Mesenchymal stem cell (in vitro differentiated cells and primary cell): ENCODE measurements at regions not wholly inside any gene's neighbourhood (a gene's known extent, or its start where the extent isn't known, plus 50 kb on each side); places are given as distances from the start of the nearest gene placed in this dataset.

ENCODE experiments used
- DNase-seq: peaks from one replicate; pipeline ENCODE4 v3.0.0-alpha.2; 2013
- H2AFZ ChIP-seq: one replicate; pipeline ENCODE4 v1.6.1; 2013; ENCODE audit warnings: low read depth, mild to moderate bottlenecking, control low read depth, inconsistent platforms, low read length, moderate library complexity
- H2AK5ac ChIP-seq: 2 replicates; pipeline ENCODE4 v1.6.1; 2013; ENCODE audit warnings: low read length, moderate library complexity, mild to moderate bottlenecking, inconsistent platforms; ENCODE audit not compliant: severe bottlenecking
- H2BK120ac ChIP-seq: one replicate; pipeline ENCODE4 v1.6.1; 2013; ENCODE audit warnings: low read depth, mild to moderate bottlenecking, inconsistent platforms, low read length, moderate library complexity
- H2BK12ac ChIP-seq, 2 experiments: one replicate each; pipeline ENCODE4 v1.6.1; 2013; ENCODE audit warnings: inconsistent platforms in 2 of 2, low read length in 2 of 2, mild to moderate bottlenecking in 2 of 2, moderate library complexity in 2 of 2, control low read depth in 1 of 2
- H2BK15ac ChIP-seq: one replicate; pipeline ENCODE4 v1.6.1; 2013; ENCODE audit warnings: mild to moderate bottlenecking, low read depth, inconsistent platforms; ENCODE audit not compliant: poor library complexity, severe bottlenecking
- H2BK5ac ChIP-seq: 2 replicates; pipeline ENCODE4 v1.6.1; 2013; ENCODE audit warnings: low read depth, mild to moderate bottlenecking, low read length, control low read depth, inconsistent platforms; ENCODE audit not compliant: poor library complexity, severe bottlenecking
- H3K14ac ChIP-seq, 2 experiments: one replicate each; pipeline ENCODE4 v1.6.1; 2013; ENCODE audit warnings: inconsistent platforms in 2 of 2, low read length in 2 of 2, control low read depth in 1 of 2, mild to moderate bottlenecking in 1 of 2, moderate library complexity in 1 of 2
- H3K18ac ChIP-seq, 2 experiments: one replicate each; pipeline ENCODE4 v1.6.1; 2013; ENCODE audit warnings: inconsistent platforms in 2 of 2, low read length in 2 of 2, control low read depth in 1 of 2, low read depth in 1 of 2, mild to moderate bottlenecking in 1 of 2
- H3K23ac ChIP-seq, 2 experiments: one replicate each; pipeline ENCODE4 v1.6.1; 2013; ENCODE audit warnings: inconsistent platforms in 2 of 2, low read length in 2 of 2, mild to moderate bottlenecking in 2 of 2, moderate library complexity in 2 of 2, control low read depth in 1 of 2
- H3K27ac ChIP-seq: 2 replicates; pipeline ENCODE4 v1.5.1; 2013; ENCODE audit warnings: mild to moderate bottlenecking, moderate library complexity, low read length, control low read depth, inconsistent platforms; ENCODE audit not compliant: poor library complexity, severe bottlenecking
- H3K27me3 ChIP-seq, 2 experiments: 2 replicates each; pipeline versions ENCODE4 v1.6.1 to v1.7.0; 2013; ENCODE audit warnings: low read length in 2 of 2, mild to moderate bottlenecking in 2 of 2, moderate library complexity in 2 of 2, control low read depth in 1 of 2, inconsistent platforms in 1 of 2; ENCODE audit not compliant: control insufficient read depth in 1 of 2, insufficient read depth in 1 of 2
- H3K36me3 ChIP-seq, 2 experiments: 2 replicates each; pipeline versions ENCODE4 v1.6.1 to v1.7.0; 2013; ENCODE audit warnings: low read length in 2 of 2, control low read depth in 1 of 2, inconsistent platforms in 1 of 2, low read depth in 1 of 2, mild to moderate bottlenecking in 1 of 2; ENCODE audit not compliant: insufficient read depth in 2 of 2, control insufficient read depth in 1 of 2
- H3K4ac ChIP-seq, 2 experiments: one replicate each; pipeline ENCODE4 v1.6.1; 2013; ENCODE audit warnings: inconsistent platforms in 2 of 2, low read length in 2 of 2, mild to moderate bottlenecking in 2 of 2, moderate library complexity in 2 of 2, control low read depth in 1 of 2, low read depth in 1 of 2
- H3K4me1 ChIP-seq: 2 replicates; pipeline ENCODE4 v1.6.1; 2013; ENCODE audit warnings: low read depth, low read length, control low read depth; ENCODE audit not compliant: control insufficient read depth, insufficient read depth
- H3K4me2 ChIP-seq: 2 replicates; pipeline ENCODE4 v1.6.1; 2013; ENCODE audit warnings: low read length, mild to moderate bottlenecking, inconsistent platforms; ENCODE audit not compliant: poor library complexity, severe bottlenecking
- H3K4me3 ChIP-seq, 2 experiments: 2 replicates each; pipeline versions ENCODE4 v1.5.1 to v1.7.0; 2013; ENCODE audit warnings: low read length in 2 of 2, mild to moderate bottlenecking in 2 of 2, control low read depth in 1 of 2, low read depth in 1 of 2; ENCODE audit not compliant: insufficient read depth in 1 of 2
- H3K79me1 ChIP-seq: replicated peaks from 2 replicates; pipeline ENCODE4 v1.6.1; 2013; ENCODE audit warnings: mild to moderate bottlenecking, control low read depth, low read length, inconsistent platforms; ENCODE audit not compliant: poor library complexity, severe bottlenecking
- H3K9ac ChIP-seq: 2 replicates; pipeline ENCODE4 v1.7.0; 2013; ENCODE audit warnings: mild to moderate bottlenecking, low read length, moderate library complexity
- H3K9me3 ChIP-seq: 2 replicates; pipeline ENCODE4 v1.7.0; 2013; ENCODE audit warnings: mild to moderate bottlenecking, low read length; ENCODE audit not compliant: control insufficient read depth
- H4K8ac ChIP-seq: one replicate; pipeline ENCODE4 v1.6.1; 2013; ENCODE audit warnings: inconsistent platforms, mild to moderate bottlenecking, low read length, moderate library complexity
- H4K91ac ChIP-seq: one replicate; pipeline ENCODE4 v1.6.1; 2013; ENCODE audit warnings: mild to moderate bottlenecking, low read length, inconsistent platforms
- WGBS: methylation state at CpG from one replicate; pipeline ENCODE4 v1.1.7; 2013; ENCODE audit warnings: mixed read lengths; 5-methylcytosine and 5-hydroxymethylcytosine counted together

DNA sequence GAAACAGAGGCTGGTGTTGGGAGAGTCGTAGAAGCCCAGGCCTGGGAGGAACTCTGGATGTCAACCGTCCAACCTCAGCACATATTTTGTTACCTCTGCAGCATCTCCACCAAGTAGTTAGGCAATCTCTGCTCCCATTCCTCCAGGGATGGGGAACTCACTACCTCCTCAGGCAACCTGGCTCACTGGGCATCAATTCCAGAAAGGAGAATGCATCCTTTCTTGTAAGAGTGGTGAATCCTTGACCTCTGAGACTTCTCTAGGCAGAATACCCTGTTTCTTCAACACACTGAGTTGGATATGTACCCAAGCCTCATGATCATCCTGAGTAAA, 136.7 kb upstream of the ZMIZ1 start:
- Histone ChIP-seq H4K91ac (no peak overlapping the region), H3K4me2 (no peak overlapping the region), H3K9me3 (no peaks in the 10 kb centered on the region), H2AFZ (no peak overlapping the region), H2AK5ac (peak overlapping the region; percentile 23), H3K18ac (peak overlapping the region; percentile 15 to 71), H3K14ac (no peak overlapping the region), H3K9ac (no peak overlapping the region), H3K79me1 (no peaks in the 10 kb centered on the region), H2BK120ac (peak overlapping the region; percentile 45), H2BK5ac (no peak overlapping the region), H3K4ac (peak overlapping the region in 1 of 2 experiments; percentile 83), H3K23ac (no peak overlapping the region), H4K8ac (peak overlapping the region; percentile 64), H3K4me1 (peaks cover 44% of the 10 kb centered on the region), H2BK12ac (peak overlapping the region; percentile 41 to 85), H3K27me3 (peaks cover 0 to 6% of the 10 kb centered on the region in 2 experiments), H3K27ac (peak overlapping the region; percentile 18), H2BK15ac (no peak overlapping the region), H3K4me3 (no peak overlapping the region), H3K36me3 (no peaks in the 10 kb centered on the region)
- 0% methylated on average over 2 of the region's 2 CpGs for WGBS
- no peak for DNase-seq

DNA sequence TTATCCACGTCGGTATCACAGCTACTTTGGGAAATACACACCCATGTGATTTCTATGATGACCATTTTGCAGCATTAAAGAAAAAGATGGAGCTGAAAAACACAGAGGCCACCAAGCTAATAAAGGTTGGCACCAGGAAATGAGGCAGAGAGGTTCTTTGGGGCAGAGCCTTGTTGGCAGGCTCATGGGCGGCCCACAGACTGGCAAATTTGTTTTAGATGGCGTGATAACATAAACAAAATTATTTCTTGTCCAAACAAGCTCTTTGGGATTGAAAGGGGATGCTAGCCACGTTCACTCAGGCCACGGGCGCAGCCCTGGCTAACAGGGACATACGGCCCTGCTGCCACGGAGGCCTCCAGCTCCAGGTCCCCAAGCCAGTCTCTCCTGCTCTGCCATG, 135.9 kb upstream of the ZMIZ1 start:
- Histone ChIP-seq H3K9ac (no peak overlapping the region), H2BK12ac (peak overlapping the region in 1 of 2 experiments; percentile 64), H3K27me3 (peaks cover 0 to 6% of the 10 kb centered on the region in 2 experiments), H2BK5ac (no peak overlapping the region), H2AK5ac (no peak overlapping the region), H3K9me3 (no peaks in the 10 kb centered on the region), H2BK120ac (no peak overlapping the region), H3K4ac (no peak overlapping the region), H3K4me3 (no peak overlapping the region), H3K4me2 (no peak overlapping the region), H3K4me1 (peaks cover 45% of the 10 kb centered on the region), H3K23ac (no peak overlapping the region), H3K27ac (no peak overlapping the region), H2BK15ac (no peak overlapping the region), H3K79me1 (no peaks in the 10 kb centered on the region), H3K18ac (peak overlapping the region in 1 of 2 experiments; percentile 9), H3K14ac (peak overlapping the region in 1 of 2 experiments; percentile 3), H4K91ac (no peak overlapping the region), H4K8ac (no peak overlapping the region), H3K36me3 (no peaks in the 10 kb centered on the region), H2AFZ (no peak overlapping the region)
- DNase-seq = no peak
- WGBS = 93% methylated on average over 8 of the region's 9 CpGs

GRCh38 chr10:78933828-78934531, 134.8 kb upstream of the ZMIZ1 start:
- Histone ChIP-seq H2AK5ac (peak overlapping the region; percentile 34), H3K27ac (no peak overlapping the region), H3K4ac (no peak overlapping the region), H2BK15ac (no peak overlapping the region), H4K8ac (no peak overlapping the region), H4K91ac (no peak overlapping the region), H3K9ac (no peak overlapping the region), H3K23ac (no peak overlapping the region), H3K18ac (peak overlapping the region in 1 of 2 experiments; percentile 14), H3K79me1 (no peaks in the 10 kb centered on the region), H2BK5ac (no peak overlapping the region), H2AFZ (no peak overlapping the region), H3K36me3 (no peaks in the 10 kb centered on the region), H2BK120ac (no peak overlapping the region), H3K4me1 (peaks cover 48% of the 10 kb centered on the region), H3K4me3 (no peak overlapping the region), H3K9me3 (no peaks in the 10 kb centered on the region), H3K4me2 (no peak overlapping the region), H3K27me3 (peaks cover 0 to 13% of the 10 kb centered on the region in 2 experiments), H2BK12ac (peak overlapping the region in 1 of 2 experiments; percentile 75), H3K14ac (no peak overlapping the region)
- DNase-seq = no peak
- 96% methylated on average over 14 of the region's 14 CpGs for WGBS

DNA sequence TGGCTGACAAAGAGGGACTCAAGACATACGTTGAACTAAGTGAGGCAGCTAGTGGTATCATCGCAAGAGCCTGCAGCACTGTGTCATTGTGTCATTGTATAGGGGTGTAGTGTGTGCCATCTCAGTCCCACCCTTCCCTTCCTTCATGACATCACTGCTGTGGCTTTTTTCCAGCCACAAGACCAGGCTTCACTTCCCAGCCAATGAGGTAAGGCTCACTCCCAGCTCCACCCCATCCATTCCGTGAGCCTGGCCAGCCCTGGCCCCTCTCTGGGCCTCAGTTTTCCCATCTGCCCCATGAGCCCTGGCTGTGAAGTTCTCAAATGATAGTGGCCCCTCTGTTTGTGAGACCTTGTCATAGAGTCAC, 134.3 kb upstream of the ZMIZ1 start:
- Histone ChIP-seq H3K27me3 (peaks cover 0 to 18% of the 10 kb centered on the region in 2 experiments), H2AFZ (no peak overlapping the region), H3K36me3 (no peaks in the 10 kb centered on the region), H2BK15ac (no peak overlapping the region), H3K9me3 (no peaks in the 10 kb centered on the region), H3K4ac (no peak overlapping the region), H3K18ac (peak overlapping the region in 1 of 2 experiments; percentile 14), H3K4me1 (peaks cover 47% of the 10 kb centered on the region), H3K23ac (no peak overlapping the region), H2BK12ac (peak overlapping the region in 1 of 2 experiments; percentile 45), H3K9ac (no peak overlapping the region), H3K4me2 (no peak overlapping the region), H3K27ac (no peak overlapping the region), H4K91ac (no peak overlapping the region), H4K8ac (no peak overlapping the region), H2BK5ac (no peak overlapping the region), H3K14ac (peak overlapping the region in 1 of 2 experiments; percentile 28), H3K4me3 (no peak overlapping the region), H2AK5ac (peak overlapping the region; percentile 18), H3K79me1 (no peaks in the 10 kb centered on the region), H2BK120ac (no peak overlapping the region)
- peak; percentile 61 for DNase-seq
- WGBS = 77% methylated on average over 3 of the region's 3 CpGs
